ENCODE measurements at regions not wholly inside any gene's neighbourhood (a gene's known extent, or its start where the extent isn't known, plus 50 kb on each side); places are given as distances from the start of the nearest gene placed in this dataset.

GRCh38 chr5:174981416-174981815 is 257.0 kb downstream of the MSX2 start:
- Histone ChIP-seq H3K9me3 (no peaks in the 10 kb centered on the region), H3K27ac (no peak overlapping the region), H3K4me3 (no peak overlapping the region), H3K36me3 (no peaks in the 10 kb centered on the region), H3K4me1 (no peaks in the 10 kb centered on the region), H3K27me3 (no peaks in the 10 kb centered on the region)
- intact Hi-C loops (cut with DNase I): no loop called here
- DNase-seq: no peak
- TF ChIP-seq EP300 (IDR thresholded peaks at IDR 0.05) (no peak), POLR2A (IDR thresholded peaks at IDR 0.05) (no peak), POLR2AphosphoS5 (IDR thresholded peaks at IDR 0.05) (no peak), CTCF (IDR thresholded peaks at IDR 0.05) (no peak)
- WGBS, 2 donors: 40 to 59% methylated on average over 6 of the region's 6 CpGs

- no peaks in the 10 kb centered on the region for H3K27me3 ChIP-seq
- no peaks in the 10 kb centered on the region for H3K4me1 ChIP-seq
- no peak for TF ChIP-seq POLR2A (IDR thresholded peaks at IDR 0.05)
- TF ChIP-seq EP300 (IDR thresholded peaks at IDR 0.05): no peak
- no peak for DNase-seq
- no peaks in the 10 kb centered on the region for H3K9me3 ChIP-seq
- intact Hi-C loops (cut with DNase I): no loop called here
- 30 to 43% methylated on average over 2 of the region's 2 CpGs for WGBS, 2 donors
- H3K27ac ChIP-seq: no peak overlapping the region
- H3K4me3 ChIP-seq: no peak overlapping the region
- no peaks in the 10 kb centered on the region for H3K36me3 ChIP-seq
Observed at GRCh38 chr5:174980952-174981351, 256.6 kb downstream of the MSX2 start.

- DNase-seq: no peak
- Histone ChIP-seq H3K27me3 (no peaks in the 10 kb centered on the region), H3K9me3 (no peaks in the 10 kb centered on the region), H3K4me3 (no peak overlapping the region), H3K27ac (no peak overlapping the region), H3K4me1 (no peaks in the 10 kb centered on the region), H3K36me3 (no peaks in the 10 kb centered on the region)
- WGBS, 2 donors: 18 to 48% methylated on average over 2 of the region's 2 CpGs
- intact Hi-C loops (cut with DNase I): no loop called here
- TF ChIP-seq EP300 (IDR thresholded peaks at IDR 0.05) (no peak), CTCF (IDR thresholded peaks at IDR 0.05) (no peak), POLR2A (IDR thresholded peaks at IDR 0.05) (no peak), POLR2AphosphoS5 (IDR thresholded peaks at IDR 0.05) (no peak)
Observed at GRCh38 chr5:174972291-174972690, 247.9 kb downstream of the MSX2 start.

- Histone ChIP-seq H3K36me3 (no peaks in the 10 kb centered on the region), H3K9me3 (peaks cover 0 to 3% (median 0%) of the 10 kb centered on the region in 4 donors), H3K27me3 (no peaks in the 10 kb centered on the region), H3K4me3 (no peak overlapping the region), H3K27ac (no peak overlapping the region), H3K4me1 (no peaks in the 10 kb centered on the region)
- DNase-seq: no peak
- intact Hi-C loops (cut with DNase I): no loop called here
- TF ChIP-seq CTCF (IDR thresholded peaks at IDR 0.05) (no peak), EP300 (IDR thresholded peaks at IDR 0.05) (no peak), POLR2AphosphoS5 (IDR thresholded peaks at IDR 0.05) (no peak), POLR2A (IDR thresholded peaks at IDR 0.05) (no peak)
Observed at GRCh38 chr5:174971210-174971609, 246.8 kb downstream of the MSX2 start.

- no peak for TF ChIP-seq POLR2A (IDR thresholded peaks at IDR 0.05)
- TF ChIP-seq CTCF (IDR thresholded peaks at IDR 0.05): no peak
- TF ChIP-seq POLR2AphosphoS5 (IDR thresholded peaks at IDR 0.05): no peak
- no peak for TF ChIP-seq EP300 (IDR thresholded peaks at IDR 0.05)
- intact Hi-C loops (cut with DNase I): no loop called here
- Histone ChIP-seq H3K36me3 (no peaks in the 10 kb centered on the region), H3K4me3 (no peak overlapping the region), H3K9me3 (peaks cover 0 to 4% (median 0%) of the 10 kb centered on the region in 4 donors), H3K4me1 (no peaks in the 10 kb centered on the region), H3K27ac (no peak overlapping the region), H3K27me3 (no peaks in the 10 kb centered on the region)
- 68 to 83% methylated on average over 4 of the region's 4 CpGs for WGBS, 2 donors
- DNase-seq: no peak
Observed at GRCh38 chr5:174970502-174970901, 246.1 kb downstream of the MSX2 start.

Data from sigmoid colon (tissue), 6 donors.